Stomach (tissue), 8 donors: ENCODE measurements at regions not wholly inside any gene's neighbourhood (a gene's known extent, or its start where the extent isn't known, plus 50 kb on each side); places are given as distances from the start of the nearest gene placed in this dataset.

Source experiments
- DNase-seq, 2 donors: peaks; one replicate each; pipeline versions ENCODE4 v3.0.0 to v3.0.0-alpha.2; 2013 to 2019
- H3K27ac ChIP-seq, 5 donors: fragments of 200-600 bp in 4 of 5; sonication (generic) in 4 of 5; one replicate each; pipeline ENCODE4 v1.5.1; 2013 to 2019; ENCODE audit warnings: mild to moderate bottlenecking in 1 of 5, moderate library complexity in 1 of 5
- H3K27me3 ChIP-seq, 3 donors: fragments of 200-600 bp; sonication (generic); one replicate each; pipeline ENCODE4 v1.5.1; 2017 to 2019; ENCODE audit warnings: mixed run types in 1 of 3
- H3K36me3 ChIP-seq, 4 donors: fragments of 200-600 bp; sonication (generic); 1 replicate in 3 of 4; 2 replicates in 1 of 4; pipeline ENCODE4 v1.5.1; 2016 to 2019
- H3K4me1 ChIP-seq, 4 donors: fragments of 200-600 bp; sonication (generic); one replicate each; pipeline ENCODE4 v1.5.1; 2016 to 2019
- H3K4me3 ChIP-seq, 4 donors: fragments of 200-600 bp; sonication (generic) in 3 of 4; one replicate each; pipeline ENCODE4 v1.5.1; 2016 to 2019; ENCODE audit warnings: mild to moderate bottlenecking in 1 of 4
- H3K9me3 ChIP-seq, 4 donors: fragments of 200-600 bp; sonication (generic); one replicate each; pipeline ENCODE4 v1.5.1; 2016 to 2019
- CTCF ChIP-seq, 7 experiments: fragments of 450-650 bp in 4 of 7; fragments of 200-600 bp in 3 of 7; sonication (generic) in 3 of 7; IDR thresholded peaks; one replicate each; pipeline ENCODE4 v1.5.1; 2016 to 2019; ENCODE audit warnings: antibody characterized with exemption in 7 of 7, control low read depth in 2 of 7, mild to moderate bottlenecking in 1 of 7
- EP300 ChIP-seq: sonication (generic); formaldehyde crosslinking; IDR thresholded peaks from one replicate; pipeline ENCODE4 v1.6.1; 2017; ENCODE audit warnings: antibody characterized with exemption
- POLR2A ChIP-seq, 4 donors: fragments of 450-650 bp; IDR thresholded peaks; one replicate each; pipeline ENCODE4 v1.6.1; 2016; ENCODE audit warnings: antibody characterized with exemption in 4 of 4, control low read depth in 2 of 4, mild to moderate bottlenecking in 1 of 4, moderate library complexity in 1 of 4
- POLR2AphosphoS5 ChIP-seq, 3 donors: sonication (generic); formaldehyde crosslinking; IDR thresholded peaks; one replicate each; pipeline ENCODE4 v1.6.1; 2016; ENCODE audit warnings: antibody characterized with exemption in 3 of 3
- WGBS, 5 donors: extraction: QIAGEN DNeasy Blood & Tissue Kit in 3 of 5; methylation state at CpG; one replicate each; pipeline versions ENCODE4 v1.1.5 to v1.1.7; 2013 to 2018; 5-methylcytosine and 5-hydroxymethylcytosine counted together
- intact Hi-C: fragments of 100-400 bp; cut with DNase I; formaldehyde crosslinking; loops from one replicate; pipeline ENCODE4 v1.15.1; 2023; ENCODE audit warnings: low total_unique reads
- donor health status: healthy with polysubstance abuse.
- donor health status: Bipolar disorder and iron deficiency.
- donor health status: healthy.

- H3K27me3 ChIP-seq: peaks cover 0 to 8% (median 0%) of the 10 kb centered on the region in 3 donors
- intact Hi-C loops: no loop called here
- no peak for DNase-seq
- H3K27ac ChIP-seq: no peak overlapping the region
- WGBS, 5 donors: 72 to 97% (median 92%) methylated on average over 1 of the region's 1 CpG
- no peaks in the 10 kb centered on the region for H3K4me1 ChIP-seq
- TF ChIP-seq EP300 (no peak), POLR2AphosphoS5 (IDR thresholded peaks at IDR 0.05) (no peak), CTCF (IDR thresholded peaks at IDR 0.05) (no peak), POLR2A (IDR thresholded peaks at IDR 0.05) (no peak)
- no peaks in the 10 kb centered on the region for H3K9me3 ChIP-seq
- no peaks in the 10 kb centered on the region for H3K36me3 ChIP-seq
- H3K4me3 ChIP-seq: no peak overlapping the region
Observed at GRCh38 chr11:11747570-11747969, 94.2 kb upstream of the USP47 start.

GRCh38 chr11:11746449-11746848, 95.3 kb upstream of the USP47 start:
- Histone ChIP-seq H3K27me3 (peaks cover 0 to 13% (median 0%) of the 10 kb centered on the region in 3 donors), H3K36me3 (no peaks in the 10 kb centered on the region), H3K4me3 (no peak overlapping the region), H3K27ac (no peak overlapping the region), H3K9me3 (no peaks in the 10 kb centered on the region), H3K4me1 (no peaks in the 10 kb centered on the region)
- DNase-seq: no peak
- 79 to 91% (median 85%) methylated on average over 1 of the region's 1 CpG for WGBS, 5 donors
- intact Hi-C loops: no loop called here
- no peak for TF ChIP-seq POLR2AphosphoS5 (IDR thresholded peaks at IDR 0.05)
- TF ChIP-seq EP300: no peak
- no peak for TF ChIP-seq POLR2A (IDR thresholded peaks at IDR 0.05)
- TF ChIP-seq CTCF (IDR thresholded peaks at IDR 0.05): no peak

GRCh38 chr11:11743216-11743615, 98.6 kb upstream of the USP47 start:
- TF ChIP-seq CTCF (IDR thresholded peaks at IDR 0.05) (no peak), EP300 (no peak), POLR2AphosphoS5 (IDR thresholded peaks at IDR 0.05) (no peak)
- H3K4me1 ChIP-seq: no peaks in the 10 kb centered on the region
- intact Hi-C loops: no loop called here
- no peak overlapping the region for H3K27ac ChIP-seq
- no peak for DNase-seq
- H3K4me3 ChIP-seq: no peak overlapping the region
- no peaks in the 10 kb centered on the region for H3K36me3 ChIP-seq
- H3K27me3 ChIP-seq: peaks cover 0 to 6% (median 0%) of the 10 kb centered on the region in 3 donors
- 87 to 95% (median 90%) methylated on average over 3 of the region's 3 CpGs for WGBS, 5 donors
- no peaks in the 10 kb centered on the region for H3K9me3 ChIP-seq

GRCh38 chr11:11742486-11742885, 99.3 kb upstream of the USP47 start:
- Histone ChIP-seq H3K27me3 (peaks cover 0 to 6% (median 0%) of the 10 kb centered on the region in 3 donors), H3K9me3 (no peaks in the 10 kb centered on the region), H3K4me3 (no peak overlapping the region), H3K27ac (no peak overlapping the region), H3K4me1 (no peaks in the 10 kb centered on the region), H3K36me3 (no peaks in the 10 kb centered on the region)
- DNase-seq: no peak
- intact Hi-C loops: no loop called here
- WGBS, 5 donors: 73 to 89% (median 83%) methylated on average over 5 of the region's 5 CpGs
- no peak for TF ChIP-seq CTCF (IDR thresholded peaks at IDR 0.05)
- TF ChIP-seq POLR2A (IDR thresholded peaks at IDR 0.05): no peak
- no peak for TF ChIP-seq EP300
- no peak for TF ChIP-seq POLR2AphosphoS5 (IDR thresholded peaks at IDR 0.05)
